Cardiac muscle cell (in vitro differentiated cells and primary cell): ENCODE measurements at regions not wholly inside any gene's neighbourhood (a gene's known extent, or its start where the extent isn't known, plus 50 kb on each side); places are given as distances from the start of the nearest gene placed in this dataset.

Experiments
- DNase-seq, 2 donors: peaks; one replicate each; pipeline versions ENCODE4 v3.0.0 to v3.0.0-alpha.2; 2010 to 2017; ENCODE audit warnings: low read depth in 1 of 2, low spot score in 1 of 2
- H3K27ac ChIP-seq: fragments of 200-600 bp; sonication (generic); 2 replicates; pipeline ENCODE4 v1.5.1; 2016
- H3K27me3 ChIP-seq: fragments of 200-600 bp; sonication (generic); 2 replicates; pipeline ENCODE4 v1.6.0; 2016; ENCODE audit warnings: control low read depth
- H3K36me3 ChIP-seq: fragments of 200-600 bp; sonication (generic); 2 replicates; pipeline ENCODE4 v1.5.1; 2016; ENCODE audit warnings: control low read depth
- H3K4me1 ChIP-seq: fragments of 200-600 bp; sonication (generic); 2 replicates; pipeline ENCODE4 v1.8.1; 2017; ENCODE audit warnings: low read depth, mild to moderate bottlenecking, mixed run types
- H3K4me3 ChIP-seq: fragments of 200-600 bp; sonication (generic); 2 replicates; pipeline ENCODE4 v1.5.1; 2016; ENCODE audit warnings: mild to moderate bottlenecking
- H3K9me3 ChIP-seq: fragments of 200-600 bp; sonication (generic); 2 replicates; pipeline ENCODE4 v1.5.1; 2017; ENCODE audit warnings: low read depth, mild to moderate bottlenecking, control low read depth
- CTCF ChIP-seq: IDR thresholded peaks from 2 replicates; pipeline ENCODE4 v1.5.1; 2012; ENCODE audit warnings: low read depth, mild to moderate bottlenecking, low read length

GRCh38 chr17:79429864-79430494 is 180.9 kb downstream of the RBFOX3 start:
- no peak for TF ChIP-seq CTCF
- no peak overlapping the region for H3K4me3 ChIP-seq

DNA sequence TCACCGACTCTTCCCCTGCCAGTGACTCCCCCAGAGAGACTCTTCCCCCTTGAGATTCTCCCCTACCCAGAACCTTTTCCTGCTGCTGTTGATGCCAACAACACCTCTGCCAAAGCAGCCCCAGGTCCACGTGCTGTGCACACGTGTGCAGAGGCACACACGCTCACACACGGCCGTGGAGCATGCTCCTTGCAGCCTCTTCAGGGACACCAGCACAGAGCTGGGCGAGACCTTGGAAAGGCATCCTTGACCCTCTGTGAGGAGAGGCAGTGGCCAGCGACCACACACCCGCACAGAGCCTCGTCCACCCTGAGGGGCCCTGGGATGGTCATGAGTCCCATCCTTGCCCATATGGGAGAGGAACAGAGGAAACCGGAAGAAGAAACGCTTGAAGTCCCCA is 181.9 kb downstream of the RBFOX3 start:
- Histone ChIP-seq H3K27me3 (no peaks in the 10 kb centered on the region), H3K27ac (no peak overlapping the region)
- no peak for TF ChIP-seq CTCF

More at GRCh38 chr17:79429864-79430494, 180.9 kb downstream of the RBFOX3 start:
- H3K9me3 ChIP-seq = no peaks in the 10 kb centered on the region
- H3K36me3 ChIP-seq = no peaks in the 10 kb centered on the region
- H3K27me3 ChIP-seq = no peaks in the 10 kb centered on the region
- no peak overlapping the region for H3K27ac ChIP-seq
- H3K4me1 ChIP-seq = no peaks in the 10 kb centered on the region
- no peak for DNase-seq

GRCh38 chr17:79427621-79428539 is 183.0 kb downstream of the RBFOX3 start:
- TF ChIP-seq CTCF = no peak
- no peak for DNase-seq
- H3K27ac ChIP-seq = no peak overlapping the region
- no peaks in the 10 kb centered on the region for H3K9me3 ChIP-seq
- H3K4me3 ChIP-seq = no peak overlapping the region
- H3K4me1 ChIP-seq = no peaks in the 10 kb centered on the region
- H3K27me3 ChIP-seq = no peaks in the 10 kb centered on the region
- H3K36me3 ChIP-seq = no peaks in the 10 kb centered on the region

More for the DNA sequence above, 181.9 kb downstream of the RBFOX3 start:
- no peaks in the 10 kb centered on the region for H3K36me3 ChIP-seq
- H3K4me1 ChIP-seq = no peaks in the 10 kb centered on the region
- H3K9me3 ChIP-seq = no peaks in the 10 kb centered on the region
- no peak overlapping the region for H3K4me3 ChIP-seq
- no peak for DNase-seq

GRCh38 chr17:79425686-79426085 is 185.2 kb downstream of the RBFOX3 start:
- DNase-seq = no peak
- Histone ChIP-seq H3K9me3 (no peaks in the 10 kb centered on the region), H3K27me3 (no peaks in the 10 kb centered on the region), H3K36me3 (no peaks in the 10 kb centered on the region), H3K27ac (no peak overlapping the region), H3K4me1 (no peaks in the 10 kb centered on the region), H3K4me3 (no peak overlapping the region)
- TF ChIP-seq CTCF = no peak

DNA sequence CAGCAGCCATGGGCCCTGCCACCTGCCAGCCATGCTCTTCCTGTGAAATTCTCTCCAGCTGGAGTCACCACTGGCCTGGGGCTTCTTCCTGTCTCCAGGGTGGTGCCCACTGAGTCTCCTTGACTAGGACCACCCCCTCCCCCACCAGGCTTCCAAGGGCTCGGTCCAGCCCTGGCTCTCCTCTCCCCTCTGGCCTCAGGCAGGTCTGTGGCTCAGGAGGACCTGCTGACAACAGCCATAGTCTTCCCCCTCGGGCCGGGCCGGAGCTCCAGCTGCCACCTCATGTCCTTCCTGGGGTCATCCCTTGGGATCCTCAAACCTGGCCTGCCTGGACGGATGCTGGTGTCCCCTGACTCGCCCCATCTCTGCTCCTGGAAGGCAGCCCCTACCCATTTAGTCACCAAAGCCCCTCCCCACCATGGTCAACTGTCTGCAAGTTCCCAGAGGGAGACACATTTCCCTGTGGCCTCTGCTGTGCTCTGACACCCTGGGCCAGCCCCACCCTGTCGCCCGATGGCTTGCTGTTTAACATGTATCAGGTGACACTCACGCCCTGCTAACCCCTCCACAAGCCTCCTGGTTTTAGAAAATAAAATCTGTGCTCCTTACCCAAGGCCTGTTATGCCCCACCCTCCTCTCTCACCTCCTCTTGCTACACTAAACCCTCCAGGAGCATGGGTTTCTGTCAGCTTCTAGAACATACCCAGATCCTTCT is 186.2 kb downstream of the RBFOX3 start:
- no peak for TF ChIP-seq CTCF
- DNase-seq = no peak
- H3K27me3 ChIP-seq = no peaks in the 10 kb centered on the region

More for the DNA sequence above, 186.2 kb downstream of the RBFOX3 start:
- H3K9me3 ChIP-seq = no peaks in the 10 kb centered on the region
- H3K4me1 ChIP-seq = no peaks in the 10 kb centered on the region
- H3K36me3 ChIP-seq = no peaks in the 10 kb centered on the region
- no peak overlapping the region for H3K4me3 ChIP-seq
- H3K27ac ChIP-seq = no peak overlapping the region
